Duodenal mucosa (tissue), 2 donors: ENCODE measurements at regions not wholly inside any gene's neighbourhood (a gene's known extent, or its start where the extent isn't known, plus 50 kb on each side); places are given as distances from the start of the nearest gene placed in this dataset.

Source experiments
- H3K27ac ChIP-seq: one replicate; pipeline ENCODE4 v1.7.0; 2013; ENCODE audit warnings: low read depth, low read length
- H3K27me3 ChIP-seq, 2 donors: one replicate each; pipeline ENCODE4 v1.7.0; 2013; ENCODE audit warnings: low read length in 2 of 2, control low read depth in 1 of 2; ENCODE audit not compliant: insufficient read depth in 2 of 2, control insufficient read depth in 1 of 2
- H3K36me3 ChIP-seq, 2 donors: one replicate each; pipeline ENCODE4 v1.7.0; 2013; ENCODE audit warnings: low read length in 2 of 2, control low read depth in 1 of 2; ENCODE audit not compliant: insufficient read depth in 2 of 2, control insufficient read depth in 1 of 2
- H3K4me1 ChIP-seq, 2 donors: one replicate each; pipeline ENCODE4 v1.7.0; 2013; ENCODE audit warnings: low read length in 2 of 2, control low read depth in 1 of 2; ENCODE audit not compliant: insufficient read depth in 2 of 2, control insufficient read depth in 1 of 2
- H3K4me3 ChIP-seq, 2 donors: one replicate each; pipeline ENCODE4 v1.7.0; 2013; ENCODE audit warnings: low read length in 2 of 2, low read depth in 1 of 2
- H3K9ac ChIP-seq, 2 donors: one replicate each; pipeline ENCODE4 v1.7.0; 2013; ENCODE audit warnings: low read length in 2 of 2, low read depth in 1 of 2
- H3K9me3 ChIP-seq, 2 donors: one replicate each; pipeline ENCODE4 v1.7.0; 2013; ENCODE audit warnings: low read length in 2 of 2, control low read depth in 1 of 2; ENCODE audit not compliant: control insufficient read depth in 1 of 2

DNA sequence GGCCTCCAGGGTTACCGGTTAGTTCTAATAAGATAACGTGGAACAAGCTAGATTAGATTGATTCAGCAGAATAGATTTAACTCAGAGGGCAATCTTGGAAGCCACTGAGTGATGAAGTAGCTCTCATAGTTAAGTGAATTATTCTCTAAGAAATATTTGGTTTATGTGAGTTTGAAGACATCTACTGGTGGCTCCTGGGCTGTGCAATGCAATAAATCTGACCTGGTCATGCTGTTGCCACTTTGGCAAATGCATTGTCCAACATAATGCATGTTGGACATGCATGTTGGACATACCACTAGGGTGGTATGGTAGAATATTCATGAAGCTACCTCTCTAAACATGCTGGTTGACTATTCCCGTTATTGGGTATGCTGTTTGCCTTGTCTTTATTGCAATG lies 493.7 kb upstream of the VRK2 start:
- no peak overlapping the region for H3K4me3 ChIP-seq
- H3K36me3 ChIP-seq, result no peaks in the 10 kb centered on the region
- peaks cover 0 to 6% of the 10 kb centered on the region in 2 donors for H3K9me3 ChIP-seq
- H3K27ac ChIP-seq, result no peak overlapping the region
- H3K27me3 ChIP-seq, result no peaks in the 10 kb centered on the region
- no peaks in the 10 kb centered on the region for H3K4me1 ChIP-seq
- H3K9ac ChIP-seq, result no peak overlapping the region

DNA sequence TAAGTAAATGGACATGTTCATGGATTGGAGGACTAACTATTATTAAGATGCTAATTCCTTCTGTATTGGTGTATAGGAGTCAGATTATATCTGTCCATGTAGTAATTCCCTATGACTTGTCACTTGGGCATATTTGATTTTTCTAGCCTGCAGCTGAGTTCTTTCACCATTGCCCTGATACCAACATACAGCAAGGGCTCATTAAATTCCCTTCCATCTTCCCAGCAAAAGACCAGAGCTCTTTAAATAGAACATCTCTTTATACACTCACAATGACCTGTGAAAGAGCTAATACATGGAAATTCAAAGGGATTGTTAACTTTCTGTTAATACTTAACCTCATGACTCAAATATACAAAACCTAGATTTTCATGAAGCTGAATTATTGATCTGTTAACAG lies 492.3 kb upstream of the VRK2 start:
- H3K4me1 ChIP-seq, result no peaks in the 10 kb centered on the region
- H3K4me3 ChIP-seq, result no peak overlapping the region
- peaks cover 0 to 6% of the 10 kb centered on the region in 2 donors for H3K9me3 ChIP-seq
- no peak overlapping the region for H3K9ac ChIP-seq
- H3K36me3 ChIP-seq, result no peaks in the 10 kb centered on the region
- no peaks in the 10 kb centered on the region for H3K27me3 ChIP-seq
- H3K27ac ChIP-seq, result no peak overlapping the region

DNA sequence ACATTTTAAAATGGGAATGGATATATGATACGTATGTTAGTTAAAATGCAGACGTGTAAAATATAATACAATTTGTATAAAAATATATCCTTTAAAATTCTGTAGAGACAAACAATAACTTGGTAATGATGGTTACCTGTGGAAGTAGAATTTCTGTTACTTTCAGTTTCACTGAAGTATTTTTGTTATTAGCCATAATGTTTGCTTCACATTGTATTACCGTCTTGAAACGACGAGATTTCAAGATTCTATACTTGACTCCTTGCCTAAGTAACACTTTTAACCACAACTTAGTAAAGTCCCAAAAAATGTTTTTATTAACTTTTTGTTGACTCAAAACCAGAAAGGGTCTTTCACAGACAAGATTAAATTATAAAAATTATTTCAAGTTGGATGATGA lies 488.3 kb upstream of the VRK2 start:
- H3K4me1 ChIP-seq, result no peaks in the 10 kb centered on the region
- no peak overlapping the region for H3K4me3 ChIP-seq
- no peak overlapping the region for H3K27ac ChIP-seq
- H3K27me3 ChIP-seq, result no peaks in the 10 kb centered on the region
- H3K9me3 ChIP-seq, result no peaks in the 10 kb centered on the region
- no peaks in the 10 kb centered on the region for H3K36me3 ChIP-seq
- H3K9ac ChIP-seq, result no peak overlapping the region

DNA sequence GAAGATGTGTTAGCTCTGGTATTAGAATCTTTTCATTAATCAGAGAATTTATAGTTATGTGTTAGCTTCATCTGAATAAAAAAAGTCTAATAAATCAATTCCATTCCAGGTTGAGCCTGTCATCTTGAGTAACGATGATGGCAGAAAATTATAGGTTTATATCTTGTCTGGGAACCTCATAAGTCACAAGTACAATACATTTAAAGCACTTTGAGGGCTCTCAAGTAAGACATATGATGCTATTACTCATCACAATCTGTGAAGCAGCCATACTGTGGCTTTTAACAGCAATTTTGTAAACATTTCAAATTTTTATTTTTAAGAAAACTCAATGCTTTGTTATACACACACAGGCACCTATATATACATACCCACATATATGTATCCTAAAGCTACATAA lies 484.1 kb upstream of the VRK2 start:
- no peak overlapping the region for H3K9ac ChIP-seq
- no peaks in the 10 kb centered on the region for H3K9me3 ChIP-seq
- H3K4me1 ChIP-seq, result no peaks in the 10 kb centered on the region
- H3K36me3 ChIP-seq, result no peaks in the 10 kb centered on the region
- H3K4me3 ChIP-seq, result no peak overlapping the region
- no peak overlapping the region for H3K27ac ChIP-seq
- no peaks in the 10 kb centered on the region for H3K27me3 ChIP-seq

DNA sequence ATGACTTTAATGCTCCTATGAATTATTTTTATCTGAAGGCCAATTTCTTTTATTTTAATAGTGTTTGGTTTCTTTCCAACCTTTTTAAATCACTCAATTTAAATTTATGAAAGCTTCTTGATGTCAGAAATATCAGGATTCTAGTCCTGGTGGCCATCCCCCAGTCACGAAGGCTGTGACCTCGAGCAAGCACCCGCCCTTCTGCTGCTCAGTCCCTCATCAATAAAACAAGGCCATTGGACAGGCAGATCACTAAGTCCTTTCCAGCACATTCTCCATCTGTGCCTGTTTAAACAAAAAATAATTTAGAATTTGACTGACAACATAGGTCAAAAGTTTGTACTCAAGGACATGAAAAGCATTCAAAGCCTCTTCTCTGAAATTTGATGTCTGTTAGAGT lies 483.6 kb upstream of the VRK2 start:
- Histone ChIP-seq H3K4me3 (no peak overlapping the region), H3K4me1 (no peaks in the 10 kb centered on the region), H3K27ac (no peak overlapping the region), H3K9ac (no peak overlapping the region), H3K27me3 (no peaks in the 10 kb centered on the region), H3K36me3 (no peaks in the 10 kb centered on the region), H3K9me3 (no peaks in the 10 kb centered on the region)

DNA sequence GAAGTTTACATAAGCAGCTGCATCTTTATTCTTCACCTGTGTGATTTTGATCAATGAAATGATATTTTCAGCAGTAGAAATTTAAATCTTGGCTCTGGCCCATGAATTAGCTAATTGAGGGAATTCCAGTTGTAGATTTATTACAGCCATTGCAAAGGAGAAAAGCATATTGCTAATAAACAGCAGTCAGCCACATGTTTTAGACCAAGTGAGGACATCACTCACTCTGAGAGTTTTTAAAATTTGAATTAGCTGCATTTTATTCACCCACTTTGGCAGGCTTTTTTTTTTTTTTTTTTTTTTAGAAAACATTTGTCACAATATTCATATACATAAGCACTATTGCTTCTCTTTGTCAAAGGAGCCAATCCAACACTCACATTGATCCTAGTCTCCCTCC lies 479.4 kb upstream of the VRK2 start:
- H3K9me3 ChIP-seq, result no peaks in the 10 kb centered on the region
- H3K36me3 ChIP-seq, result no peaks in the 10 kb centered on the region
- no peaks in the 10 kb centered on the region for H3K27me3 ChIP-seq
- H3K9ac ChIP-seq, result no peak overlapping the region
- H3K4me1 ChIP-seq, result no peaks in the 10 kb centered on the region
- no peak overlapping the region for H3K27ac ChIP-seq
- H3K4me3 ChIP-seq, result no peak overlapping the region

DNA sequence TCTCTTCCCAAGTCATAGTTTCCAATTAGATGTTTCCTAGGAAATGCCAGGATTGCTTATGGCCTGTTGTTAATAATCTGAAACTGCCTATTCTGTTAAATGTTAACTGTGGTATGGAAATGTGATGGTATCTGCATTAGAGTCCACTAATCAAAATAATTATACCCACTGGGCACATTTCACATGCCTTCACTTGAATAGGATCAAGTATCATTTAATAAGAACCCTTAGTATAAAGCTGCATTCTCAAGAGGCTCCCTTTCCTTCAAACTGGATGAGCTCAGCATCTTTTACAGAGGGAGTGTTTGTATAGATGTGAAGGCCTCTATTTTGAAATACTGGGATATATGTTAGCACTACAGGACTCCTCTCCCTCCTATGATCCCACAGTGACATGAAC lies 477.2 kb upstream of the VRK2 start:
- Histone ChIP-seq H3K27me3 (no peaks in the 10 kb centered on the region), H3K9ac (no peak overlapping the region), H3K27ac (no peak overlapping the region), H3K4me1 (no peaks in the 10 kb centered on the region), H3K9me3 (no peaks in the 10 kb centered on the region), H3K4me3 (no peak overlapping the region), H3K36me3 (no peaks in the 10 kb centered on the region)

DNA sequence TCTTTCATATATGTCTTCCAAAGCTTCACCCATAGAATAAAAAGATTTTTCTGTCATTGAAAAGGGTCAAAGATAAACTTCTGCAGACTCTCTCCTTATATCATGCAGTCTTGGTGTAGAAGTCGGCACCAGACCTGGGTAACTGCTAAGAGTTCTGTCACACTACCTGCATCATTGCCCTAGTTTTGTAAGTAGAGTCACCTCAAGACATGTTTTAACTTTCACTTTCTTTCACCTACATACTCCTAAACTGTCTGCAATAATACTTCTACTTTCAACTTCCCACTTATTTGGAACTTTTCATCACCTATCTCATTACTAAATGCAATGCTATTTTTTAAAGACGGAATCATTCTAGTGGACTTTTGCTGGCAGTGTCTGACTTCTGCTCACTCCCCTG lies 475.6 kb upstream of the VRK2 start:
- H3K9me3 ChIP-seq, result no peaks in the 10 kb centered on the region
- no peak overlapping the region for H3K27ac ChIP-seq
- H3K9ac ChIP-seq, result no peak overlapping the region
- no peaks in the 10 kb centered on the region for H3K4me1 ChIP-seq
- no peaks in the 10 kb centered on the region for H3K27me3 ChIP-seq
- H3K36me3 ChIP-seq, result no peaks in the 10 kb centered on the region
- H3K4me3 ChIP-seq, result no peak overlapping the region

DNA sequence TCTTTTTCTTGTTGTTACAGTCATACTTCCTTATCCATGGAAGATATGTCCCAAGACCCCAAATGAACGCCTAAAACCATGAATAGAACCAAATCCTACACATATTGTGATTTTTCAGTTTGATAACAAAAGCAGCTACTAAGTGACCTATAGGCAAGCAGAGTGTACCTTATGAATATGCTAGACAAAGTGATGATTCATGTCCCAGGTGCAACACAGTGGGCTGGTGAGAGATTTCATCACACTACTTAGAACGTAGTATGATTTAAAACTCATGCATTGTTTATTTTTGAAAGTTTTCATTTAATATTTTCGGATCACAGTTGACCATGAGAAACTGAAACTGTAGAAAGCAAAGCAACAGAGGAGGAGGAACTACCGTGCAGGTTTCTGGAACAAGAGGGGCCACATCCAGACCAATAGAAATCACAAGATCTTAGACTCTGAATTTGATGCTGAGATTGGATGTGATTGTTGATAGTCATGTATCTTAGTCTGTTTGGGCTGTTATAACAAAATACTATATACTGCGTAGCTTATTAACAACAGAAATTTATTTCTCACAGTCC lies 470.8 kb upstream of the VRK2 start:
- H3K9me3 ChIP-seq, result no peaks in the 10 kb centered on the region
- no peaks in the 10 kb centered on the region for H3K36me3 ChIP-seq
- no peak overlapping the region for H3K27ac ChIP-seq
- H3K4me3 ChIP-seq, result no peak overlapping the region
- no peaks in the 10 kb centered on the region for H3K27me3 ChIP-seq
- H3K4me1 ChIP-seq, result no peaks in the 10 kb centered on the region
- H3K9ac ChIP-seq, result no peak overlapping the region

DNA sequence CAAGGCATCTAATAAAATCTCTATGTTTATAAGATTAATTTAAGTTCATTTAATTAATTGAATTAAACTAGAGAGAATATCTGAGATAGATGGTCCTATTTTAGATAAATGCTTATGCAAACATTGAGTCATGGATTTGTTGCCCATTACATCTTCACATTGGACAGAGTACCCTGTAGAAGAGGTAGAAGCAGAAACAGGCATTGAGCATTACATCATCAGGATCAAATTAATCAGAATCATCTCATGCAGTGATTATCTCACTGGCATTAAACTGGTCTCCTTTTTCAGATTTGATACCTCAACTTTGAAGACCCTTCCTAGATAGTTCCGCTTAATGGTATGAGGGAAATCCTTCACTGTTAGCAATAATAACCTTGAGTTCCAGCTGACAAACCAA lies 469.6 kb upstream of the VRK2 start:
- Histone ChIP-seq H3K4me3 (no peak overlapping the region), H3K27ac (no peak overlapping the region), H3K27me3 (no peaks in the 10 kb centered on the region), H3K36me3 (no peaks in the 10 kb centered on the region), H3K4me1 (no peaks in the 10 kb centered on the region), H3K9me3 (no peaks in the 10 kb centered on the region), H3K9ac (no peak overlapping the region)

DNA sequence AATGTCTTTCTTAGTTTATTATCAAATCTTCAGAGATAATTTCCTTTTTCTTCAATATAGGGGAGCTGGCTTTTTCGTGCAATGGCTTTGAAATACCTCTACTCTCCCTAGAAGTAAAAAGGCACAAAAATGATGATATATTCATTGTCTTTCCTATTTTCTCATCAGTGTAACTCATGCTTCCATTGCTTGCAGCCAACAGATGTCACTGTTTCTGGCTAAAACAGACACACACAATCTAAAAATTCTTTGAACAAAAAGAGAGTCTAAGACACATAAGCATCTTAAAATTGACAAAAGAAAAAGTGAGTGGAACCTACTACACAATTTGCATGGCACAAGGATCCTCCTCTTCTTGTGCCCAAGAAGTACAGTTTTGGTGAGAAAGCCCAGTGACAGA lies 448.7 kb upstream of the VRK2 start:
- H3K9me3 ChIP-seq, result peaks cover 0 to 4% of the 10 kb centered on the region in 2 donors
- H3K27ac ChIP-seq, result no peak overlapping the region
- H3K36me3 ChIP-seq, result no peaks in the 10 kb centered on the region
- H3K4me1 ChIP-seq, result no peaks in the 10 kb centered on the region
- H3K9ac ChIP-seq, result no peak overlapping the region
- H3K27me3 ChIP-seq, result no peaks in the 10 kb centered on the region
- H3K4me3 ChIP-seq, result no peak overlapping the region
